ENCODE measurements at regions not wholly inside any gene's neighbourhood (a gene's known extent, or its start where the extent isn't known, plus 50 kb on each side); places are given as distances from the start of the nearest gene placed in this dataset.

GRCh38 chr14:100011628-100012325 is 53.4 kb upstream of the EVL start:
- TF ChIP-seq CTCF (IDR thresholded peaks at IDR 0.05): no peak
- TF ChIP-seq POLR2A (IDR thresholded peaks at IDR 0.05): no peak
